ENCODE measurements at regions not wholly inside any gene's neighbourhood (a gene's known extent, or its start where the extent isn't known, plus 50 kb on each side); places are given as distances from the start of the nearest gene placed in this dataset.

- TF ChIP-seq POLR2A (IDR thresholded peaks at IDR 0.05) (no peak), CTCF (IDR thresholded peaks at IDR 0.05) (no peak)
Observed at GRCh38 chr1:213499444-213499843, 448.4 kb downstream of the RPS6KC1 start.

All from lower leg skin (tissue), 3 donors.